ENCODE measurements at regions not wholly inside any gene's neighbourhood (a gene's known extent, or its start where the extent isn't known, plus 50 kb on each side); places are given as distances from the start of the nearest gene placed in this dataset.

DNA sequence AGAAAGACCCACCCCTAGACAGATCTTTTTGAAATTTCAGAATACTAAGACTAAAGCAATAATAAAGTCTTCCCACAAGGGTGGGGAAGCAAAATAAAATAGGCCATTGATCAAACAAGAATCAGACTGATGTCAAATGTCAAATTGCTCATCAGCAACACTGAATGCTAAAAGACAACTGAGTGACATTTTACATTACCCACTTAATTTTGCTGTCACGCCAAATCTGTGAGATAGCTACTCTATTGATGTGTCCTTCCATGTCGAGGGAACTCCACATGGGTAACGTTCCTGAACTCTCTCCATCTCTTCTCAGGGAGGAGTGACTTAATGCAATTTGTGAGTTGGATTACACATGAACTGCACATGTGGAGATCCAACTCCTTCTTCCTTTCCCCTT, 271.7 kb upstream of the CAMK1G start:
- no peak overlapping the region for H3K27ac ChIP-seq
- H3K36me3 ChIP-seq: no peaks in the 10 kb centered on the region
- no peaks in the 10 kb centered on the region for H3K9me3 ChIP-seq
- H3K27me3 ChIP-seq: no peaks in the 10 kb centered on the region
- in situ Hi-C loops (cut with MboI; ENCODE audit: low pct_ligation_motif_present in 1 of 4, low pct_unique_long_range_greater_than_20kb in 1 of 4, low sequenced_read_pairs in 3 of 4) (no loop called here), intact Hi-C loops (cut with DNase I; ENCODE audit: low total_unique reads) (no loop called here)
- no peaks in the 10 kb centered on the region for H3K4me1 ChIP-seq
- TF ChIP-seq EP300 (IDR thresholded peaks at IDR 0.05; ENCODE audit: low read depth) (no peak), POLR2AphosphoS5 (IDR thresholded peaks at IDR 0.05) (no peak), POLR2A (IDR thresholded peaks at IDR 0.05) (no peak)
- TF ChIP-seq, protein P1, sequence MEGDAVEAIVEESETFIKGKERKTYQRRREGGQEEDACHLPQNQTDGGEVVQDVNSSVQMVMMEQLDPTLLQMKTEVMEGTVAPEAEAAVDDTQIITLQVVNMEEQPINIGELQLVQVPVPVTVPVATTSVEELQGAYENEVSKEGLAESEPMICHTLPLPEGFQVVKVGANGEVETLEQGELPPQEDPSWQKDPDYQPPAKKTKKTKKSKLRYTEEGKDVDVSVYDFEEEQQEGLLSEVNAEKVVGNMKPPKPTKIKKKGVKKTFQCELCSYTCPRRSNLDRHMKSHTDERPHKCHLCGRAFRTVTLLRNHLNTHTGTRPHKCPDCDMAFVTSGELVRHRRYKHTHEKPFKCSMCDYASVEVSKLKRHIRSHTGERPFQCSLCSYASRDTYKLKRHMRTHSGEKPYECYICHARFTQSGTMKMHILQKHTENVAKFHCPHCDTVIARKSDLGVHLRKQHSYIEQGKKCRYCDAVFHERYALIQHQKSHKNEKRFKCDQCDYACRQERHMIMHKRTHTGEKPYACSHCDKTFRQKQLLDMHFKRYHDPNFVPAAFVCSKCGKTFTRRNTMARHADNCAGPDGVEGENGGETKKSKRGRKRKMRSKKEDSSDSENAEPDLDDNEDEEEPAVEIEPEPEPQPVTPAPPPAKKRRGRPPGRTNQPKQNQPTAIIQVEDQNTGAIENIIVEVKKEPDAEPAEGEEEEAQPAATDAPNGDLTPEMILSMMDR (IDR thresholded peaks at IDR 0.05): no peak
- no peak for DNase-seq
- H3K4me3 ChIP-seq: no peak overlapping the region
- WGBS, 2 donors (ENCODE audit: low coverage in 1 of 2): 73% methylated on average over 3 of the region's 3 CpGs; no CpG with 5 or more reads in 1 of the 2 donors

DNA sequence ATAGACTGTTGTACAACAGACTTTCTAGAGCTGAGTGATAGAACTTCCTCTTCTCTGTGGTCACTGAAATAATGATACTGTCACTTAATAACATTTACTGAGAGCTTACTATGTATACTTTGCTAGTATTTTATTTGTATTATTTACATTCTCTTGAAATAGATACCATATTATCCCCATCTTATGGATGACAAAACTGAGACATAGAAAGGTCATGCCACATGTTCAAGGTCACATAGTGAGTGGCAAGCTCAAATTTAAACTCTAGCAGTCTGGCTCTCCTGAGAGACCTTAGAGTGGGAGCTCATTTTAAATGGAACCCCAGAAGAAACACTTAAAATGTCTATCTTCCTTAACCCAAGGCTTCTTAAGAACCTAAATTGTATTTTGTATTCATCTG, 266.6 kb upstream of the CAMK1G start:
- TF ChIP-seq, protein P1 (IDR thresholded peaks at IDR 0.05): no peak
- TF ChIP-seq EP300 (IDR thresholded peaks at IDR 0.05; ENCODE audit: low read depth) (no peak), POLR2A (IDR thresholded peaks at IDR 0.05) (no peak), POLR2AphosphoS5 (IDR thresholded peaks at IDR 0.05) (no peak)
- intact Hi-C loops (cut with DNase I; ENCODE audit: low total_unique reads) (no loop called here), in situ Hi-C loops (cut with MboI; ENCODE audit: low pct_ligation_motif_present in 1 of 4, low pct_unique_long_range_greater_than_20kb in 1 of 4, low sequenced_read_pairs in 3 of 4) (no loop called here)

DNA sequence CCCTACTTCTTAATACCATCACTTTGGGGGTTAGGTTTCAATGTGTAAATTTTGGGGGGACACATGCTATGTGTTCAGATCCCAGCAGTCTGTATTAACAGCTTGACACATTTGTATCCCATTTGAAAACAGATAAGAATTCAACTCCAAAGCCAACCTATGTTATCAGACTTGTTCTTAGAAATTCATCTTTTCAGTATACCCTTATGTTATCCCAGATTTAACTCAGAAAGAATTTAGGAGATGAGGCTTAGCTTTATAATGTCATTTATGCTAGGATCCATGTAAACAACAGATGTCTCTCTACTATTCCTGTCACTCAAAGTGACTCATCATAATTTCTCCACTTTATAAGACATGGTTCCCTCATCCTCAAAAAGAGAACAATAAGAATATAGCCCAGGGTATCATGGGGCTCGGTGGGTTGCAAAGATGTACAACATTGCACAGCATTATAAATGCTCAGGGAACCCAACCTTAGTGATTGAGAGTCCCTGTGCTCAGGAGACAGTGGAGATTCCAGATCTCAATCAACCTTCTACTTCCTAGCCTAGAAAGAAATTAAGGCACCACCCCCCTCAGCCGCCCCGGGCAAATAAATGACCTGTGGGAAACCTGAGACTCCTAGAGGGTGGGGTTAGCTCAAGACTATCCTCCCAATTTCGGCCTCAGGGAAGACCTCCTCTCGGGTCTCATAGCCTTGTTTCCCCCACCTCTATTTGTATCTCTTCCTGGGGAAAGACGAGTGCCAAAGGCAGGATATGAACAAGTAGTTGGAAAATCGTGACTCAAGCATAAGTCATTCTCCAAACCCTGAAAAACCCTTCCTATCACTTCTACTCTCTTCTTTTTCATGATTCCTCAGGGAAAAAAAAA, 265.1 kb upstream of the CAMK1G start:
- H3K4me3 ChIP-seq: no peak overlapping the region
- in situ Hi-C loops (cut with MboI; ENCODE audit: low pct_ligation_motif_present in 1 of 4, low pct_unique_long_range_greater_than_20kb in 1 of 4, low sequenced_read_pairs in 3 of 4): no loop called here
- no peak for DNase-seq
- no peaks in the 10 kb centered on the region for H3K36me3 ChIP-seq
- H3K4me1 ChIP-seq: no peaks in the 10 kb centered on the region
- H3K9me3 ChIP-seq: no peaks in the 10 kb centered on the region
- intact Hi-C loops (cut with DNase I; ENCODE audit: low total_unique reads): no loop called here
- WGBS, 2 donors (ENCODE audit: low coverage in 1 of 2): 74 to 85% methylated on average over 6 to 7 of the region's 7 CpGs
- no peak overlapping the region for H3K27ac ChIP-seq
- TF ChIP-seq EP300 (IDR thresholded peaks at IDR 0.05; ENCODE audit: low read depth) (no peak), POLR2A (IDR thresholded peaks at IDR 0.05) (no peak), POLR2AphosphoS5 (IDR thresholded peaks at IDR 0.05) (no peak)
- TF ChIP-seq, protein P1 (IDR thresholded peaks at IDR 0.05): no peak
- H3K27me3 ChIP-seq: no peaks in the 10 kb centered on the region

More for the DNA sequence above, 266.6 kb upstream of the CAMK1G start:
- H3K9me3 ChIP-seq: no peaks in the 10 kb centered on the region
- H3K36me3 ChIP-seq: no peaks in the 10 kb centered on the region
- no peaks in the 10 kb centered on the region for H3K27me3 ChIP-seq
- no peaks in the 10 kb centered on the region for H3K4me1 ChIP-seq
- H3K4me3 ChIP-seq: no peak overlapping the region
- no peak overlapping the region for H3K27ac ChIP-seq
- DNase-seq: no peak

DNA sequence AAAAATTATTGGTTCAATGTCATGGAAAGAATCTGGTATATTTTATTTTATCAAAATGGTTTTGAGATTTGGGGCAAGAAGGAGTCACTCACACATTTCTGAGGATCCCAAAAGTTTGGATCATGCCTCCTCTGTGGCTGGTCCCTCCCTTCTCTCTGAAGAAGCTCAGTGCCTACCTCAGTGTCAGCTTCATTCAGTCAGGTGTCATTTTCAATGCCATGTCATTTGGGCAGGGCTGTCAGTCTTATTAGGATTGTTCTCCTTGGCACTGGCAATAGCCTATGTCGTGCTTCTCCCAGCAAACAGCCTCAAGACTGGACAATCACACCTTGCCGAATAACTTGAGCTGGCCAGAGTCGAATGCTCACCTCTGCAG, 264.5 kb upstream of the CAMK1G start:
- no peaks in the 10 kb centered on the region for H3K27me3 ChIP-seq
- in situ Hi-C loops (cut with MboI; ENCODE audit: low pct_ligation_motif_present in 1 of 4, low pct_unique_long_range_greater_than_20kb in 1 of 4, low sequenced_read_pairs in 3 of 4): no loop called here
- no peak overlapping the region for H3K4me3 ChIP-seq
- no peak overlapping the region for H3K27ac ChIP-seq
- no peak for TF ChIP-seq POLR2A (IDR thresholded peaks at IDR 0.05)
- no peak for TF ChIP-seq POLR2AphosphoS5 (IDR thresholded peaks at IDR 0.05)
- TF ChIP-seq EP300 (IDR thresholded peaks at IDR 0.05; ENCODE audit: low read depth): no peak
- TF ChIP-seq, protein P1 (IDR thresholded peaks at IDR 0.05): no peak
- intact Hi-C loops (cut with DNase I; ENCODE audit: low total_unique reads): no loop called here
- no peak for DNase-seq
- no peaks in the 10 kb centered on the region for H3K9me3 ChIP-seq
- 80% methylated on average over 3 of the region's 3 CpGs; no CpG with 5 or more reads in 1 of the 2 donors for WGBS, 2 donors (ENCODE audit: low coverage in 1 of 2)
- H3K4me1 ChIP-seq: no peaks in the 10 kb centered on the region
- H3K36me3 ChIP-seq: no peaks in the 10 kb centered on the region
